Endodermal cell (in vitro differentiated cells): ENCODE measurements at regions not wholly inside any gene's neighbourhood (a gene's known extent, or its start where the extent isn't known, plus 50 kb on each side); places are given as distances from the start of the nearest gene placed in this dataset.
A peak's percentile ranks its signal among the peaks of the same experiment; 100 is the strongest.

Source experiments
- DNase-seq: peaks from one replicate; pipeline ENCODE4 v3.0.0-alpha.2; 2017
- H3K27ac ChIP-seq: 2 replicates; pipeline ENCODE4 v1.5.1; 2013; ENCODE audit warnings: mild to moderate bottlenecking, low read depth, low read length, moderate library complexity
- H3K27me3 ChIP-seq: 2 replicates; pipeline ENCODE4 v1.6.1; 2013; ENCODE audit warnings: mild to moderate bottlenecking, low read length, moderate library complexity; ENCODE audit not compliant: insufficient read depth, control insufficient read depth, poor library complexity, severe bottlenecking
- H3K36me3 ChIP-seq: 2 replicates; pipeline ENCODE4 v1.7.0; 2013; ENCODE audit warnings: mild to moderate bottlenecking, low read length, moderate library complexity; ENCODE audit not compliant: control insufficient read depth, insufficient read depth
- H3K4me1 ChIP-seq: one replicate; pipeline ENCODE4 v1.7.0; 2013; ENCODE audit warnings: low read length; ENCODE audit not compliant: control insufficient read depth, insufficient read depth
- H3K4me3 ChIP-seq: 2 replicates; pipeline ENCODE4 v1.5.1; 2013; ENCODE audit warnings: mild to moderate bottlenecking, low read length, moderate library complexity
- H3K9ac ChIP-seq: 2 replicates; pipeline ENCODE4 v1.6.1; 2013; ENCODE audit warnings: mild to moderate bottlenecking, low read length, moderate library complexity; ENCODE audit not compliant: poor library complexity, severe bottlenecking; ENCODE audit errors: extremely low read depth
- H3K9me3 ChIP-seq: 2 replicates; pipeline ENCODE4 v1.6.1; 2013; ENCODE audit warnings: mild to moderate bottlenecking, low read length, moderate library complexity; ENCODE audit not compliant: control insufficient read depth
- H3K27ac Mint-ChIP-seq: 2 replicates; pipeline ENCODE4 v1.8.0; 2020; ENCODE audit warnings: mixed read lengths
- H3K27me3 Mint-ChIP-seq: 2 replicates; pipeline ENCODE4 v1.8.0; 2021; ENCODE audit warnings: mild to moderate bottlenecking, mixed read lengths; ENCODE audit not compliant: insufficient read depth
- H3K36me3 Mint-ChIP-seq: 2 replicates; pipeline ENCODE4 v1.8.0; 2020; ENCODE audit warnings: low read depth, mixed read lengths
- H3K4me1 Mint-ChIP-seq: 2 replicates; pipeline ENCODE4 v1.8.0; 2020; ENCODE audit warnings: mixed read lengths
- H3K4me3 Mint-ChIP-seq: 2 replicates; pipeline ENCODE4 v1.8.0; 2020; ENCODE audit warnings: mild to moderate bottlenecking, moderate library complexity, mixed read lengths
- H3K9me3 Mint-ChIP-seq: 2 replicates; pipeline ENCODE4 v1.8.0; 2020; ENCODE audit warnings: mild to moderate bottlenecking, mixed read lengths
- WGBS, 2 experiments: methylation state at CpG; one replicate each; pipeline versions ENCODE4 v1.1.5 to v1.1.7; 2013; ENCODE audit warnings: missing lambda C conversion rate in 2 of 2, mixed read lengths in 1 of 2; ENCODE audit not compliant: insufficient coverage in 1 of 2, insufficient read length in 1 of 2; 5-methylcytosine and 5-hydroxymethylcytosine counted together
- TF ChIP-seq, protein P1 (sequence below): fragments of 200-600 bp; sonication (generic); conservative IDR thresholded peaks from 2 replicates; pipeline ENCODE4 v1.5.0; 2021; ENCODE audit warnings: antibody characterized with exemption, mild to moderate bottlenecking

DNA sequence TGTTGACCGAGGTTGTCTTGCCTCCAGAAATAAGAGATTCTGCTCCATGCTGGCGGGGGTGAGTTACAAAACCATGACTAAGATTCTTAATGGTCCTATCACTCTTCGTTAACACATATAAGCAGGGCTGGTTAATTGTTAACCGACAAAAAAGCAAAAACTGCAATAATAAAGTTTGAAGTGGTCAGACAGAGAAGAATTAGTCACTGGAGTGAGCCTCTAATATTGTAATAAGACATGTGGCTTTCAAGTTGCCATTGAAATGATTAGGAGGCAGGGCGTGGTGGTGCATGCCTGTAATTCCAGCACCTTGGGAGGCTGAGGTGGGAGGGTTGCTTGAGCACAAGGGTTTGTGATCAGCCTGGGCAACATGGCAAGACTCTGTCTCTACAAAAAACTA is 78.4 kb upstream of the NR2F2 start:
- no peaks in the 10 kb centered on the region for H3K27me3 ChIP-seq
- no peaks in the 10 kb centered on the region for H3K36me3 Mint-ChIP-seq
- H3K27me3 Mint-ChIP-seq: no peaks in the 10 kb centered on the region
- H3K4me1 Mint-ChIP-seq: peaks cover 25% of the 10 kb centered on the region
- no peaks in the 10 kb centered on the region for H3K4me1 ChIP-seq
- H3K4me3 ChIP-seq: no peak overlapping the region
- peaks cover 4% of the 10 kb centered on the region for H3K9me3 ChIP-seq
- no peak overlapping the region for H3K27ac ChIP-seq
- H3K9me3 Mint-ChIP-seq: peaks cover 4% of the 10 kb centered on the region
- H3K36me3 ChIP-seq: no peaks in the 10 kb centered on the region
- WGBS, 2 experiments: 92 to 94% methylated on average over 5 of the region's 5 CpGs
- H3K9ac ChIP-seq: no peak overlapping the region
- no peak for DNase-seq
- TF ChIP-seq, protein P1, sequence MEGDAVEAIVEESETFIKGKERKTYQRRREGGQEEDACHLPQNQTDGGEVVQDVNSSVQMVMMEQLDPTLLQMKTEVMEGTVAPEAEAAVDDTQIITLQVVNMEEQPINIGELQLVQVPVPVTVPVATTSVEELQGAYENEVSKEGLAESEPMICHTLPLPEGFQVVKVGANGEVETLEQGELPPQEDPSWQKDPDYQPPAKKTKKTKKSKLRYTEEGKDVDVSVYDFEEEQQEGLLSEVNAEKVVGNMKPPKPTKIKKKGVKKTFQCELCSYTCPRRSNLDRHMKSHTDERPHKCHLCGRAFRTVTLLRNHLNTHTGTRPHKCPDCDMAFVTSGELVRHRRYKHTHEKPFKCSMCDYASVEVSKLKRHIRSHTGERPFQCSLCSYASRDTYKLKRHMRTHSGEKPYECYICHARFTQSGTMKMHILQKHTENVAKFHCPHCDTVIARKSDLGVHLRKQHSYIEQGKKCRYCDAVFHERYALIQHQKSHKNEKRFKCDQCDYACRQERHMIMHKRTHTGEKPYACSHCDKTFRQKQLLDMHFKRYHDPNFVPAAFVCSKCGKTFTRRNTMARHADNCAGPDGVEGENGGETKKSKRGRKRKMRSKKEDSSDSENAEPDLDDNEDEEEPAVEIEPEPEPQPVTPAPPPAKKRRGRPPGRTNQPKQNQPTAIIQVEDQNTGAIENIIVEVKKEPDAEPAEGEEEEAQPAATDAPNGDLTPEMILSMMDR: no peak
- H3K4me3 Mint-ChIP-seq: no peak overlapping the region
- no peak overlapping the region for H3K27ac Mint-ChIP-seq

DNA sequence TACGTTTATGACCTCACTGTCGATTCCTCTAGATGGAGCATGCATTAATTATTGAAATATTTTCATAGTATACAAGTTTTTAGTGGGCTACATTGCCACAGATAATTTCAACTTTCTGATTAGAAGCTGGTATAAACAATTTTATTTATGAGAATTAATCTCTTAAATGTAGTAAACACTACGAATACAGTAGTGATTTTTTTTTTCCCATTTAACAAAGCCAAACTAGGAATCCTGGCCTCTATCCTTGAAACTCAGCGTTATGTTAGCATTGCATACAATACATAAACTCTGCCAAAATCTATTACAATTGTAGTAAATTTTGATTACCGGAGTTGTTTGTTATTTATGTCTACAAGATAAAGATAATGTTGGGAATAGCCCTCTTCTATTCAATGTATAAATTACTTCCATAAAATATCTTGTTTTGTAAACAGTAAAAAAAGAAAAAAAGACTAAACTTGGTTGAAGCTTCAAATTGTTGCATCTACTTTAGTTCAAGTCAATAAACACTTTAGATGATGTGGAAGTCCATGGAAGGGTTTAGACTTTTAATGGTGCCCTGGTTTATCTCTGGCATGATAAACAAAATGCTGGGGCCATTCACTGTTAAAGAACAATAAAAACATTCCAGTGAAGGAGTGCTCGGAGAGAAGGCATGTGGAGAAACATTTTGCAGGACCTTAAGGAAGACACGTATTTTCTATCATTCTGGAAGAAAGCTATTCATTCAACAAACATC is 77.3 kb upstream of the NR2F2 start:
- no peak overlapping the region for H3K9ac ChIP-seq
- Mint-ChIP-seq H3K9me3 (no peaks in the 10 kb centered on the region), H3K36me3 (no peaks in the 10 kb centered on the region), H3K4me1 (peaks cover 25% of the 10 kb centered on the region), H3K27me3 (no peaks in the 10 kb centered on the region), H3K4me3 (no peak overlapping the region), H3K27ac (peak overlapping the region; percentile 35)
- H3K4me1 ChIP-seq: no peaks in the 10 kb centered on the region
- H3K27ac ChIP-seq: no peak overlapping the region
- TF ChIP-seq, protein P1: no peak
- no peaks in the 10 kb centered on the region for H3K27me3 ChIP-seq
- no peak overlapping the region for H3K4me3 ChIP-seq
- 85 to 100% methylated on average over 1 to 6 of the region's 7 CpGs for WGBS, 2 experiments
- no peaks in the 10 kb centered on the region for H3K36me3 ChIP-seq
- no peaks in the 10 kb centered on the region for H3K9me3 ChIP-seq
- no peak for DNase-seq

DNA sequence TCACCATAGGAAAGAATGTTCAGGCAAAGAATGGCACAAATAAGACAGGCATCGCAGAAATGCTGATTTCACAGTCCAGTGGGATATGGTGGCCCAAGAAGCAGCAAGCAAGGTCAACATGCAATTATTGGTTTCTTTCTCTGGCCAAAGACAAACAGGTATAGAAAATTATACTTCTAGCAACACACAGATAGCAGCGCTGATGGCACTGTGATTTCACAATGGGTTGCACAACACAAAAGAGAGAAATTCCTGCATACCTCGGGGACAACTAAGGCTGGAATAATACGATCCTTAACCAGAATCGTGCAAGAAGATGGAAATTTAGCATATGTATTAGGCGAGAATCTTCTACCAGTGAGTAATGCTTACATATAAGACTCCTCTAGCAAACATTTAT is 76.3 kb upstream of the NR2F2 start:
- Mint-ChIP-seq H3K4me1 (peaks cover 22% of the 10 kb centered on the region), H3K4me3 (no peak overlapping the region), H3K27me3 (no peaks in the 10 kb centered on the region), H3K36me3 (no peaks in the 10 kb centered on the region), H3K27ac (no peak overlapping the region), H3K9me3 (no peaks in the 10 kb centered on the region)
- no peak overlapping the region for H3K27ac ChIP-seq
- H3K9ac ChIP-seq: no peak overlapping the region
- no peaks in the 10 kb centered on the region for H3K4me1 ChIP-seq
- 77 to 88% methylated on average over 2 to 6 of the region's 6 CpGs for WGBS, 2 experiments
- TF ChIP-seq, protein P1: no peak
- H3K9me3 ChIP-seq: no peaks in the 10 kb centered on the region
- H3K4me3 ChIP-seq: no peak overlapping the region
- DNase-seq: no peak
- H3K36me3 ChIP-seq: no peaks in the 10 kb centered on the region
- H3K27me3 ChIP-seq: no peaks in the 10 kb centered on the region
